ENCODE measurements at regions not wholly inside any gene's neighbourhood (a gene's known extent, or its start where the extent isn't known, plus 50 kb on each side); places are given as distances from the start of the nearest gene placed in this dataset.

DNA sequence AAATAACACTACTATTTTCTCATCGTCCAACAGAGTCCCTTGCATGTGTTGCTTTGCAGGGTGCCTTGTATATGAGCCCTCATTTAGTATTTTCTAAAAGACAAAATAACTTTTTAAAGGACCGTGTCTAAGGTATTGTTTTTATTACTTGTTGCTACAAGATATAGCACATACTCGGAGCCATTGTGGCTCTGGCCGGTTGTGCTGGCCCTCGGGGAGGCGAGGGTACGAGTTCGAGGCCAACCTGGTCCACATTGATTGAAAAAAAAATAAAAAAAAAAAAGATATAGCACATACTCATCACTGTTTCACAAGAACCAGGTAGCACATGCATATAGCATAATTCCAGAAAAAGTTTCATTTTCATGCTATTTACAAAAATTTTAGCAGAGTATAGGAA, 869.2 kb downstream of the MRPL39 start:
- TF ChIP-seq CTCF (IDR thresholded peaks at IDR 0.05; ENCODE audit: low read depth, low read length) = no peak

GRCh38 chr21:24737296-24737850, 869.9 kb downstream of the MRPL39 start:
- H3K27ac ChIP-seq = no peak overlapping the region
- H3K36me3 ChIP-seq = no peaks in the 10 kb centered on the region
- H3K9me3 ChIP-seq (ENCODE audit: severe bottlenecking) = no peaks in the 10 kb centered on the region
- DNase-seq = peak; percentile 20
- no peak overlapping the region for H3K4me3 ChIP-seq (ENCODE audit: low read depth, low read length)
- no peaks in the 10 kb centered on the region for H3K27me3 ChIP-seq (ENCODE audit: insufficient read depth, low read depth, severe bottlenecking)
- no peak for TF ChIP-seq CTCF (IDR thresholded peaks at IDR 0.05; ENCODE audit: low read depth, low read length)

More for the DNA sequence above, 869.2 kb downstream of the MRPL39 start:
- Histone ChIP-seq H3K4me3 (ENCODE audit: low read depth, low read length) (no peak overlapping the region), H3K27me3 (ENCODE audit: insufficient read depth, low read depth, severe bottlenecking) (no peaks in the 10 kb centered on the region), H3K36me3 (no peaks in the 10 kb centered on the region), H3K27ac (no peak overlapping the region), H3K9me3 (ENCODE audit: severe bottlenecking) (no peaks in the 10 kb centered on the region)
- DNase-seq = no peak

DNA sequence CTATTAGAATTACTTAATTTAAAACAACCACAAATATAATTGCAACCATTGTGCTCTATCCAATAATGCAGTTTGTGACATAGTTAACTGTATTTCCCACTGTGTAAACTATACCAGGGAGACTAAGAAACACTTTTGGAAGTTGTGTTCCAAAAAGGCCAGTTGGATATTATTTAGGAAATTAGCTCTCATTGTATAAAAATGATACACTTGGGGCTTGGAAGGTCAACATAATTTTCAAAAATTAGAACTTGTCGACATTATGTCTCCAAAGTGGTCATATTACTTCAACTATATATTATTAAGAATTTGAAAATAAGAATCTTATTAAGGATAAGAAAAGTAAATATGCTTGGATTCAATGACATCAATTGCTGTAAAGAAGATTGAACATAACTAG, 876.6 kb downstream of the MRPL39 start:
- no peak overlapping the region for H3K27ac ChIP-seq
- H3K4me3 ChIP-seq (ENCODE audit: low read depth, low read length) = no peak overlapping the region
- DNase-seq = no peak
- no peaks in the 10 kb centered on the region for H3K9me3 ChIP-seq (ENCODE audit: severe bottlenecking)
- no peaks in the 10 kb centered on the region for H3K36me3 ChIP-seq
- TF ChIP-seq CTCF (IDR thresholded peaks at IDR 0.05; ENCODE audit: low read depth, low read length) = no peak
- H3K27me3 ChIP-seq (ENCODE audit: insufficient read depth, low read depth, severe bottlenecking) = no peaks in the 10 kb centered on the region

GRCh38 chr21:24729568-24729967, 877.7 kb downstream of the MRPL39 start:
- Histone ChIP-seq H3K27ac (no peak overlapping the region), H3K27me3 (ENCODE audit: insufficient read depth, low read depth, severe bottlenecking) (no peaks in the 10 kb centered on the region), H3K36me3 (no peaks in the 10 kb centered on the region), H3K4me3 (ENCODE audit: low read depth, low read length) (no peak overlapping the region), H3K9me3 (ENCODE audit: severe bottlenecking) (no peaks in the 10 kb centered on the region)
- TF ChIP-seq CTCF (IDR thresholded peaks at IDR 0.05; ENCODE audit: low read depth, low read length) = no peak
- no peak for DNase-seq

DNA sequence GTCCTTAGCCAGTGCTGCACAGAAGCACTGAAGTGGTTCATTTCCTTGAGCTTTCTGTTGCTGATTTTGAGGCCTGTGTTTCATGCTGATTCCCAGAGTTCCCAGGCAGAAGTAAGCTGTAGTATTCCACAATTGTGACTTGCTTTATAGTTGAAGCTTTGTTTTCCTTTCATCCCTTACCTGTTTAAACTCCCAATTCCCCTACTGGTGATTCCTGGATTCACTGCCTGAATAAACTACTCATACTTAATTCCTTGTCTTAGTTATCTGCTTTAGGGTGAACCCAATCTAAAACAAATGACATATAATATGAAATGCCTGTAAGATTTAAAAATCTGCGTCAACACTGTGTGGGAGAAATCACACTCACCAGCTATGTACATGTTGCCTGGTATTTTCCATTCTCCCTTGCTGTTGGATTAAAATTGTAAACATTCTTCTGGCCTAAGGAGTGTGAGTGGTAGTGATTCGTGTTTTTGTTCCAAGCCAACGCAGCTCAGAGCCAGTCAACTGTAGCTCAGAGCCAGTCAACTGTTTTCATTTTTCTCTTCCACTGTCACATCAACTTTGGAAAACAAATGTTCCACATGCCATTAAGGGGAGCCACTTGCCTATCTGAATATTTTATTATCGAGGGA, 879.4 kb downstream of the MRPL39 start:
- Histone ChIP-seq H3K27me3 (ENCODE audit: insufficient read depth, low read depth, severe bottlenecking) (no peaks in the 10 kb centered on the region), H3K4me3 (ENCODE audit: low read depth, low read length) (no peak overlapping the region), H3K36me3 (no peaks in the 10 kb centered on the region), H3K9me3 (ENCODE audit: severe bottlenecking) (no peaks in the 10 kb centered on the region), H3K27ac (no peak overlapping the region)
- TF ChIP-seq CTCF (IDR thresholded peaks at IDR 0.05; ENCODE audit: low read depth, low read length) = no peak
- DNase-seq = no peak

Data from WERI-Rb-1 (cell line).